ENCODE measurements at regions not wholly inside any gene's neighbourhood (a gene's known extent, or its start where the extent isn't known, plus 50 kb on each side); places are given as distances from the start of the nearest gene placed in this dataset.

DNA sequence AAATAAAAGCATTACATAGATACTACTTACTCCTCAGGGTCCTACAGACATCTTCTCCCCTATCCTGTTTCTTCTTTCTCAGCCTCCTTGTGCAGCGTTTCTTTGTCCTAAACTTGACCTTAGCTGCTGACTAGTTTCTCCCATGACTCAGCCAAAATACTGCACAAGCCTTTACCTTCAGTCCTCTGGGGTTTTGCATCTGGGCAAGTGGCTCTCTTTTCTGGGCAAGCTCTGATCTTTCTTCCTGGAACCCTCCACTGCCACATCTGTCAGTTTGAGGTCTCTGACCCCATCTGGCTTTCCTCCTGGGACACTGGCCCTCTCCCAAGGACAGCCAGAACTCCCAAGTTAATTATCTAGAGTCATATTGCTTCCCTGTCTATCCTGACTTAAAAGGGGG, 838.4 kb downstream of the DHX35 start:
- peak; percentile 18 to 62 (median 41) for DNase-seq
- no peaks in the 10 kb centered on the region for H3K36me3 ChIP-seq

DNA sequence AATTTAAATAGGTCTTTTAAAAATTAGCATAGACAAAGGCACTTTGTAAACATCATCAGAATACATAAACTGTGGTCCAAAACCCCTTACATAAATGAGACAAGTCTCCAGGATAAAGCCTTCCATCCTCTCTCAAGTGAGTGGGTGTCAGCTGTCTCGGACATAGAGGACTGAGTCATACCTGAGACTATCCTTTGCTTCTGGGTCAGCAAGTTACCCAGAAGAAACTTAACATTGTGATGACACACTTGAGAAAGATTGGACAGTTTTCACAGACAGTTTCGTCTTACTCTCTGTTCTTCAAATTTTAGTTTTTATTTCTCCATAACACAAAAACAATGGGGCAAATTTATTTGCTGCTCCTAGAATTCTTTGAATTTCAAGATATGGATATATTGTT, 838.0 kb downstream of the DHX35 start:
- DNase-seq, result no peak
- peak in 1 of 4 donors; percentile 93 for ATAC-seq
- H3K27ac ChIP-seq, result peak overlapping the region in 3 of 12 donors; percentile 35 to 57 (median 47)
- H3K36me3 ChIP-seq, result no peaks in the 10 kb centered on the region
- no peaks in the 10 kb centered on the region for H3K27me3 ChIP-seq
- H3K9me3 ChIP-seq, result peaks cover 0 to 22% (median 7%) of the 10 kb centered on the region in 12 donors
- 55 to 73% (median 64%) methylated on average over 2 of the region's 2 CpGs for WGBS, 4 donors
- peaks cover 0 to 13% (median 0%) of the 10 kb centered on the region in 12 donors for H3K4me1 ChIP-seq
- TF ChIP-seq, protein P1, sequence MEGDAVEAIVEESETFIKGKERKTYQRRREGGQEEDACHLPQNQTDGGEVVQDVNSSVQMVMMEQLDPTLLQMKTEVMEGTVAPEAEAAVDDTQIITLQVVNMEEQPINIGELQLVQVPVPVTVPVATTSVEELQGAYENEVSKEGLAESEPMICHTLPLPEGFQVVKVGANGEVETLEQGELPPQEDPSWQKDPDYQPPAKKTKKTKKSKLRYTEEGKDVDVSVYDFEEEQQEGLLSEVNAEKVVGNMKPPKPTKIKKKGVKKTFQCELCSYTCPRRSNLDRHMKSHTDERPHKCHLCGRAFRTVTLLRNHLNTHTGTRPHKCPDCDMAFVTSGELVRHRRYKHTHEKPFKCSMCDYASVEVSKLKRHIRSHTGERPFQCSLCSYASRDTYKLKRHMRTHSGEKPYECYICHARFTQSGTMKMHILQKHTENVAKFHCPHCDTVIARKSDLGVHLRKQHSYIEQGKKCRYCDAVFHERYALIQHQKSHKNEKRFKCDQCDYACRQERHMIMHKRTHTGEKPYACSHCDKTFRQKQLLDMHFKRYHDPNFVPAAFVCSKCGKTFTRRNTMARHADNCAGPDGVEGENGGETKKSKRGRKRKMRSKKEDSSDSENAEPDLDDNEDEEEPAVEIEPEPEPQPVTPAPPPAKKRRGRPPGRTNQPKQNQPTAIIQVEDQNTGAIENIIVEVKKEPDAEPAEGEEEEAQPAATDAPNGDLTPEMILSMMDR (IDR thresholded peaks at IDR 0.05), result no peak
- TF ChIP-seq POLR2A (IDR thresholded peaks at IDR 0.05), result no peak
- intact Hi-C loops (cut with DNase I), result no loop called here
- no peak overlapping the region for H3K4me3 ChIP-seq

More for the DNA sequence above, 838.4 kb downstream of the DHX35 start:
- Histone ChIP-seq H3K27ac (peak overlapping the region in 5 of 12 donors; percentile 0 to 57 (median 35)), H3K9me3 (peaks cover 0 to 22% (median 7%) of the 10 kb centered on the region in 12 donors), H3K4me1 (peaks cover 0 to 13% (median 0%) of the 10 kb centered on the region in 12 donors), H3K4me3 (no peak overlapping the region), H3K27me3 (no peaks in the 10 kb centered on the region)
- 17 to 25% (median 20%) methylated on average over 1 of the region's 1 CpG for WGBS, 4 donors
- intact Hi-C loops (cut with DNase I), result no loop called here
- ATAC-seq, result peak in 3 of 4 donors; percentile 45 to 90 (median 62)
- no peak for TF ChIP-seq POLR2A (IDR thresholded peaks at IDR 0.05)
- TF ChIP-seq, protein P1 (IDR thresholded peaks at IDR 0.05), result no peak

DNA sequence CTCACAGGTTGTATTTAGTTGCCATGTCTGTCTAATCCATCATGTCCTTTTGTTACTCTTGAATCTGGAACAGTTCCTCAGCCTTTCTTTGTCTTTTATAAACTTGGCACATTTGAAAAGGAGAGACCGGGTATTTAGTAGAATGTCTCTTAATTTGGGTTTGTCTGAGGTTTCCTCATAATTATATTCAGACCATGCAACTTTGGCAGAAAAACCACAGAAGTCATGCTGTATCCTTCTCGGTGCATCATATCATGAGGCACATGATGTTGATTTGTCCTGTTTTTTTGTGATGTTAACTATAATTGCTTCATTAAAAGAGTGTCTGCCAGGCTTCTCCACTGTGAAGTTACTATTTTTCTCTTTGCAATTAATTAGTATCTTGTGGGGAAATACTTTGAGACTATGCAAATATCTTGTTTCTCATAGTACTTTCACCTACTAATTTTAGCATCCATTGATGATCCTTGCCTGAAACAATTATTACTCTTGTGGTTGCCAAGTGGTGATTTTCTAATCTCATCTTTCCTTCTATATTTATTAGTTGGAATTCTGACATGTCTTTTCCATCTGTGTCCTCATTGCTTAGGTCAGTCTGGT, 837.3 kb downstream of the DHX35 start:
- no peaks in the 10 kb centered on the region for H3K27me3 ChIP-seq
- DNase-seq, result no peak
- no peak overlapping the region for H3K4me3 ChIP-seq
- H3K36me3 ChIP-seq, result no peaks in the 10 kb centered on the region
- intact Hi-C loops (cut with DNase I), result loop anchor here in 1 of 10 donors (10.0 kb wide), 1 partner anchor 55 kb away; no protein-coding TSS in a partner anchor
- no peak overlapping the region for H3K27ac ChIP-seq
- ATAC-seq, result no peak
- no peak for TF ChIP-seq POLR2A (IDR thresholded peaks at IDR 0.05)
- TF ChIP-seq, protein P1 (IDR thresholded peaks at IDR 0.05), result no peak
- peaks cover 0 to 22% (median 7%) of the 10 kb centered on the region in 12 donors for H3K9me3 ChIP-seq
- H3K4me1 ChIP-seq, result peaks cover 0 to 13% (median 0%) of the 10 kb centered on the region in 12 donors
- WGBS, 4 donors, result 61 to 78% (median 75%) methylated on average over 2 of the region's 2 CpGs

DNA sequence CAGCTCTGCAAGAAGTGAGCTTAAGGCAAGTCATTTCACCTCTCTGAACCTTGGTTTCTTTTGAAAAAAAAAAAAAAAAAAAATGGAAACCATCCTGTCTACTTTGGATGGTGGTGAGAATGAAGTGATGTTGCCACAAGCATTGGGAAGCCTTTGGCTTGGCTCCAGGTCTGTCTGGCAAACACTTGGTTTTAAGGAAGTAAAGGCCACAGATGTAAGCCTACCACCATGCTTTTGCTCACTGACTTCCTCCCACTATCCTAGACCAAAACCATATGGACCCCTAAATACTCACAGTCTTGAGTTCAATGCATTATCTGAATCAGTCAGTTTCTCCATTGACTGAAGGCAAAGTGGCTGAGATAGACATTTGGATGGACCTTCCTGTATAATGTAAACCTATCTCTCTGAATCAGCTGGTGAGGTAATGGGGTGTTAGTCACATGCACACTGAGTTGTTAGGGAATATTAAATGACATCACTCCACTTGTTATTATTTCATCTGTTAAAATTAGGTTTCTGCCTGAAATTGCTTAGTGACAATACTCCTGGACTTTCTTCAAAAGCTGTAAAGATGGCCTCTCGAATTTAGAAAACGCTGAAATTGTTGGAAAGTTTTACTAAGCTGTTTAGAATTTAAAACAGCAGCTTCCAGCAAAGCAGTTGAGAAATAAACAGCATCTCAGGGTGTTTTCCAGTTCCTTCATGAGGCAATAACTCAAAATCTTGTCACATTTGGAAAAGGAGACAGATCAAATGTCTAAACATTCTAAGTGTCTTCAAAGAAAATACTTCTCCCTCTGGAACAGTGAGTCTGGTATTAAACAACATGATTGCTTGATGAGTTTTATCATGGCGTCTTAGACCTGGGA, 833.5 kb downstream of the DHX35 start:
- Histone ChIP-seq H3K4me3 (no peak overlapping the region), H3K36me3 (no peaks in the 10 kb centered on the region), H3K4me1 (peaks cover 0 to 10% (median 0%) of the 10 kb centered on the region in 12 donors), H3K9me3 (peaks cover 0 to 22% (median 7%) of the 10 kb centered on the region in 12 donors), H3K27ac (peak overlapping the region in 1 of 12 donors; percentile 9), H3K27me3 (no peaks in the 10 kb centered on the region)
- TF ChIP-seq POLR2A (IDR thresholded peaks at IDR 0.05), result no peak
- TF ChIP-seq, protein P1 (IDR thresholded peaks at IDR 0.05), result no peak
- peak in 1 of 4 donors; percentile 59 for ATAC-seq
- no peak for DNase-seq
- intact Hi-C loops (cut with DNase I), result loop anchor here in 1 of 10 donors (10.0 kb wide), 1 partner anchor 51 kb away; no protein-coding TSS in a partner anchor
- 78 to 83% (median 78%) methylated on average over 3 of the region's 3 CpGs for WGBS, 4 donors
